ENCODE measurements at regions not wholly inside any gene's neighbourhood (a gene's known extent, or its start where the extent isn't known, plus 50 kb on each side); places are given as distances from the start of the nearest gene placed in this dataset.

DNA sequence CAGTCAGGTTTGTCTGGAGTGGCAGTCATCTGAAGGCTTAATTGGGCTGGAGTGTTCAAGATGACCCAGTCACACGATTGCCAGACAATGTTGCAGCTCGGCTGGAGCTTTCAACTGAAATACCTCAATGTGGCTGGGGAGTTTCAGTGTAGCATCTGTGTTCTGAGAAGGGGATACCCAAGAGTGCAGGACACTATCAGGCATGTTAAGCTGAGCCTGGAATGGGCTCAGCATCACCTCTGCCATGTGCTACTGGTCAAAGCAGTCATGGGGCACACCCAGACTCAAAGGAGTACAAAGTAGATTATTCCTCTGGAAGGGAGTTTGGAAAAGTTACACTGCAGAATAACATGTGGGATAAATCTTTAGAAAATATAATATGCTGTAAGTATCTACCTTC, 363.9 kb downstream of the KIF16B start:
- no peaks in the 10 kb centered on the region for H3K9me3 ChIP-seq (ENCODE audit: control extremely low read depth in 1 of 5, control insufficient read depth in 4 of 5, insufficient read depth in 2 of 5, low read depth in 1 of 5, low read length in 4 of 5)
- ChIA-PET CTCF (no interaction called here), POLR2A (no interaction called here)
- H3K4me1 ChIP-seq (ENCODE audit: control extremely low read depth in 1 of 4, control insufficient read depth in 4 of 4, insufficient read depth in 4 of 4, low read length in 3 of 4), result no peaks in the 10 kb centered on the region
- no peak for DNase-seq
- no peaks in the 10 kb centered on the region for H3K36me3 ChIP-seq (ENCODE audit: control insufficient read depth in 4 of 4, insufficient read depth in 4 of 4, low read length in 3 of 4)
- H3K27ac ChIP-seq (ENCODE audit: insufficient read depth in 1 of 2, low read depth in 1 of 2, low read length in 2 of 2, poor library complexity in 1 of 2, severe bottlenecking in 2 of 2), result no peak overlapping the region
- no peak overlapping the region for H3K4me3 ChIP-seq (ENCODE audit: control insufficient read depth in 1 of 7, extremely low read depth in 1 of 7, insufficient read depth in 4 of 7, low read depth in 2 of 7, low read length in 6 of 7)
- peaks cover 0 to 3% (median 0%) of the 10 kb centered on the region in 5 experiments for H3K27me3 ChIP-seq (replicated peaks in 2 of 5; ENCODE audit: control insufficient read depth in 4 of 5, insufficient read depth in 5 of 5, low read length in 4 of 5)
- WGBS (ENCODE audit: insufficient coverage), result 95% methylated on average over 2 of the region's 2 CpGs

DNA sequence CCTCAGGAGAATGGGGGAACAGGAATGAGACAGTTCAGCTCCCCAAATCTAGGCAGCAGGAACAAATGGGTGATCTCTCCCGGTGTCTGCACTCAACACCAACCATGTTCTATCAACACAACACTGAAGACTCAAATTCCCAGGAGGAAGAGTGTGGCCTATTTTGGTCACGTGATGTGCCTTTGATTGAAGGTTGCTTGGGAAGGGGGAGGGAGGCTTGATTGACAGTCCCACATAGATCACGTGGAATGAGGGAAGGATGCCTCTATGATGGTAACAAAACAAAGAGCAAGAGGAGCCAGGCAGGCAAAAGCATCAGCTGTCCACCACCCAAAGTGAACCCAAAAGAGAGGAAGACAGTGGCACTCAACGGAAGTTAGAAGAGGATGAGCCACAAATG, 364.8 kb downstream of the KIF16B start:
- Histone ChIP-seq H3K4me3 (ENCODE audit: control insufficient read depth in 1 of 7, extremely low read depth in 1 of 7, insufficient read depth in 4 of 7, low read depth in 2 of 7, low read length in 6 of 7) (no peak overlapping the region), H3K36me3 (ENCODE audit: control insufficient read depth in 4 of 4, insufficient read depth in 4 of 4, low read length in 3 of 4) (no peaks in the 10 kb centered on the region), H3K4me1 (ENCODE audit: control extremely low read depth in 1 of 4, control insufficient read depth in 4 of 4, insufficient read depth in 4 of 4, low read length in 3 of 4) (no peaks in the 10 kb centered on the region), H3K27ac (ENCODE audit: insufficient read depth in 1 of 2, low read depth in 1 of 2, low read length in 2 of 2, poor library complexity in 1 of 2, severe bottlenecking in 2 of 2) (no peak overlapping the region), H3K27me3 (replicated peaks in 2 of 5; ENCODE audit: control insufficient read depth in 4 of 5, insufficient read depth in 5 of 5, low read length in 4 of 5) (peaks cover 0 to 3% (median 0%) of the 10 kb centered on the region in 5 experiments), H3K9me3 (ENCODE audit: control extremely low read depth in 1 of 5, control insufficient read depth in 4 of 5, insufficient read depth in 2 of 5, low read depth in 1 of 5, low read length in 4 of 5) (no peaks in the 10 kb centered on the region)
- POLR2A ChIA-PET, result no interaction called here
- WGBS (ENCODE audit: insufficient coverage), result 97% methylated on average over 3 of the region's 4 CpGs
- no peak for DNase-seq
- CTCF ChIA-PET, result interaction anchor here (0.5 kb wide), 1 partner anchor 1146 kb away, joined by 4 read pairs; no protein-coding TSS in a partner anchor

DNA sequence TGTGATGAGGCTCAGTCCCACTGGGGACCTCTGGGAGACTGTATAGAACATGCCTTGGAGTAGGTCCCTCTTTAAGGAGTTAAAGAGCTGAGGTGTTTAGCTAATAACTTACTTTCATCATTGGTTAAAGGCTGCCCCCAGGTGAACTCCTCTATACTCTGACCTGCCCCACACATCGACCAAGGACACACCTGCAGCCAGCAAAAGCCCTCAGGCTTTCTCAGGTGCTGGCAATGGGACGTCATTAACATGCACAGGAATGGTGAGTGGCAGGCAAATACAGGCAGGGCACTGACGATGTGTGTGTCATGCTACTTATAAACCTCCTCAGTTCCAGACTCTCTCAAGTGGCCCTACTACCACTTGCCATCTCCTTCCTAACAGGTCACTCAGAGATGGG, 366.4 kb downstream of the KIF16B start:
- DNase-seq, result no peak
- CTCF ChIA-PET, result interaction anchor here (0.7 kb wide), 1 partner anchor 12 kb away, joined by 3 read pairs; no protein-coding TSS in a partner anchor
- H3K27ac ChIP-seq (ENCODE audit: insufficient read depth in 1 of 2, low read depth in 1 of 2, low read length in 2 of 2, poor library complexity in 1 of 2, severe bottlenecking in 2 of 2), result no peak overlapping the region
- no peaks in the 10 kb centered on the region for H3K36me3 ChIP-seq (ENCODE audit: control insufficient read depth in 4 of 4, insufficient read depth in 4 of 4, low read length in 3 of 4)
- peaks cover 0 to 3% (median 0%) of the 10 kb centered on the region in 5 experiments for H3K27me3 ChIP-seq (replicated peaks in 2 of 5; ENCODE audit: control insufficient read depth in 4 of 5, insufficient read depth in 5 of 5, low read length in 4 of 5)
- POLR2A ChIA-PET, result interaction anchor here (0.6 kb wide), 1 partner anchor 18 kb away, joined by 4 read pairs; no protein-coding TSS in a partner anchor
- no peaks in the 10 kb centered on the region for H3K4me1 ChIP-seq (ENCODE audit: control extremely low read depth in 1 of 4, control insufficient read depth in 4 of 4, insufficient read depth in 4 of 4, low read length in 3 of 4)
- no peaks in the 10 kb centered on the region for H3K9me3 ChIP-seq (ENCODE audit: control extremely low read depth in 1 of 5, control insufficient read depth in 4 of 5, insufficient read depth in 2 of 5, low read depth in 1 of 5, low read length in 4 of 5)
- no peak overlapping the region for H3K4me3 ChIP-seq (ENCODE audit: control insufficient read depth in 1 of 7, extremely low read depth in 1 of 7, insufficient read depth in 4 of 7, low read depth in 2 of 7, low read length in 6 of 7)
- 87% methylated on average over 3 of the region's 3 CpGs for WGBS (ENCODE audit: insufficient coverage)

DNA sequence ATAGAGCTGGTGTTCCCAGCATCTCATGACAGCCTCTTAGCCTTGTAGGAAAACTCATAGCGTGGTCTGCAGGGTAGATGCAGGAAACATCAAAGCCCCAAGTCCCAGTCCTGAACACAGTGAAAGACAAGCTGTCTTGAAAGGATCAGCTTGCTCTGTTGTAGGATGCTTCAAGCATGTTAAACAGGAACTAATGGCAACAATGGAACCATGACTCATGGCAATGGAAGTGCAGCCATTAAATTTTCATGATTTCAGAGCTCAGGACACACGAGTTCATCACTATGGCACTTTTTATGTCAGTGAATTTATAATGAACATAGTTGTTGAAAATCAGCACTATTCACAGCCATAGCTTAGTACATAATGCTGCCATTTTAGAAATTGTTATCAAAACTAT, 367.7 kb downstream of the KIF16B start:
- POLR2A ChIA-PET, result no interaction called here
- Histone ChIP-seq H3K27me3 (replicated peaks in 2 of 5; ENCODE audit: control insufficient read depth in 4 of 5, insufficient read depth in 5 of 5, low read length in 4 of 5) (no peaks in the 10 kb centered on the region), H3K27ac (ENCODE audit: insufficient read depth in 1 of 2, low read depth in 1 of 2, low read length in 2 of 2, poor library complexity in 1 of 2, severe bottlenecking in 2 of 2) (no peak overlapping the region), H3K4me3 (ENCODE audit: control insufficient read depth in 1 of 7, extremely low read depth in 1 of 7, insufficient read depth in 4 of 7, low read depth in 2 of 7, low read length in 6 of 7) (no peak overlapping the region), H3K4me1 (ENCODE audit: control extremely low read depth in 1 of 4, control insufficient read depth in 4 of 4, insufficient read depth in 4 of 4, low read length in 3 of 4) (no peaks in the 10 kb centered on the region), H3K36me3 (ENCODE audit: control insufficient read depth in 4 of 4, insufficient read depth in 4 of 4, low read length in 3 of 4) (no peaks in the 10 kb centered on the region), H3K9me3 (ENCODE audit: control extremely low read depth in 1 of 5, control insufficient read depth in 4 of 5, insufficient read depth in 2 of 5, low read depth in 1 of 5, low read length in 4 of 5) (peaks cover 0 to 3% (median 0%) of the 10 kb centered on the region in 5 experiments)
- peak in 1 of 3 donors; percentile 3 for DNase-seq
- CTCF ChIA-PET, result no interaction called here
- WGBS (ENCODE audit: insufficient coverage), result 100% methylated on average over 1 of the region's 2 CpGs

DNA sequence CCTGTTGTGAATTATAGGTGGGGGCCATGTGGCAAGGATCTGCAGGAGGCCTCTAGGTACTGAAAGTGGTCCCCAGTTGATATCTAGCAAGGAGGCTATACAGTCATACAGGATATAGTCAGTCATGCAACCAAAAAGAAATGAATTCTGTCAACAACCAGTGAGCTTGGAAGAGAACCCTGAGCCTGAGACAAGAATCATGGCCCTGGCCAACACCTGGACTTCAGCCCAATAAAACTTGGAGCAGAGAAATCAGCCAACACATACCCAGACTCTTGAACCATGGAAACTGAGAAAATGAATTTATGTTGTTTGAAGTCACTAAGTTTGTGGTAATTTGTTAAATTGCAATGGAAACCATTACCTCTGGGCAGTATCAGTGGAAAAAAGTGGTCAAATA, 370.2 kb downstream of the KIF16B start:
- CTCF ChIA-PET, result interaction anchor here (1.1 kb wide), 1 partner anchor 24 kb away, joined by 3 read pairs; no protein-coding TSS in a partner anchor
- POLR2A ChIA-PET, result no interaction called here

DNA sequence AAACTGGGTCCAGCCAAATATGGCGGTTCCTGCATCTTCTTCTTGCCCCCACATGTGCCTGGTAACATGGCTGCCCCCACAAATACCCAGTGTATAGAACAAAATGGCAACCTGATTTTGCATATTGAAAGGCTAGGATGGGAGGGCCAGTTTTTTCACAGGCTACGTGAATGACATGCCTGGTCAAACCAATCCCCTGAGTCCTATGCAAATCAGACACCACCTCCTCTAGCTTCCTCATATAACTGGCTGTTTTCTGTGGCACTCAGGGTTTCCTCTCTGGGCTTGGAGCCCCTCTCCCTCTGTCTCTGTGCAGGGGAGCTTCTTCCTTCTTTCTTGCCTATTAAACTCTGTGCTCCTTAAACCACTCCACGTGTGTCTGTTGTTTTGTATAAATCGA, 372.1 kb downstream of the KIF16B start:
- no peak for DNase-seq
- Histone ChIP-seq H3K4me3 (ENCODE audit: control insufficient read depth in 1 of 7, extremely low read depth in 1 of 7, insufficient read depth in 4 of 7, low read depth in 2 of 7, low read length in 6 of 7) (no peak overlapping the region), H3K27me3 (replicated peaks in 2 of 5; ENCODE audit: control insufficient read depth in 4 of 5, insufficient read depth in 5 of 5, low read length in 4 of 5) (no peaks in the 10 kb centered on the region), H3K27ac (ENCODE audit: insufficient read depth in 1 of 2, low read depth in 1 of 2, low read length in 2 of 2, poor library complexity in 1 of 2, severe bottlenecking in 2 of 2) (no peak overlapping the region), H3K36me3 (ENCODE audit: control insufficient read depth in 4 of 4, insufficient read depth in 4 of 4, low read length in 3 of 4) (no peaks in the 10 kb centered on the region), H3K9me3 (ENCODE audit: control extremely low read depth in 1 of 5, control insufficient read depth in 4 of 5, insufficient read depth in 2 of 5, low read depth in 1 of 5, low read length in 4 of 5) (peaks cover 0 to 3% (median 0%) of the 10 kb centered on the region in 5 experiments), H3K4me1 (ENCODE audit: control extremely low read depth in 1 of 4, control insufficient read depth in 4 of 4, insufficient read depth in 4 of 4, low read length in 3 of 4) (no peaks in the 10 kb centered on the region)
- ChIA-PET CTCF (no interaction called here), POLR2A (no interaction called here)
- 95% methylated on average over 4 of the region's 4 CpGs for WGBS (ENCODE audit: insufficient coverage)

More for the DNA sequence above, 370.2 kb downstream of the KIF16B start:
- Histone ChIP-seq H3K27ac (ENCODE audit: insufficient read depth in 1 of 2, low read depth in 1 of 2, low read length in 2 of 2, poor library complexity in 1 of 2, severe bottlenecking in 2 of 2) (no peak overlapping the region), H3K4me1 (ENCODE audit: control extremely low read depth in 1 of 4, control insufficient read depth in 4 of 4, insufficient read depth in 4 of 4, low read length in 3 of 4) (no peaks in the 10 kb centered on the region), H3K9me3 (ENCODE audit: control extremely low read depth in 1 of 5, control insufficient read depth in 4 of 5, insufficient read depth in 2 of 5, low read depth in 1 of 5, low read length in 4 of 5) (peaks cover 0 to 3% (median 0%) of the 10 kb centered on the region in 5 experiments), H3K4me3 (ENCODE audit: control insufficient read depth in 1 of 7, extremely low read depth in 1 of 7, insufficient read depth in 4 of 7, low read depth in 2 of 7, low read length in 6 of 7) (no peak overlapping the region), H3K36me3 (ENCODE audit: control insufficient read depth in 4 of 4, insufficient read depth in 4 of 4, low read length in 3 of 4) (no peaks in the 10 kb centered on the region), H3K27me3 (replicated peaks in 2 of 5; ENCODE audit: control insufficient read depth in 4 of 5, insufficient read depth in 5 of 5, low read length in 4 of 5) (no peaks in the 10 kb centered on the region)
- no peak for DNase-seq

DNA sequence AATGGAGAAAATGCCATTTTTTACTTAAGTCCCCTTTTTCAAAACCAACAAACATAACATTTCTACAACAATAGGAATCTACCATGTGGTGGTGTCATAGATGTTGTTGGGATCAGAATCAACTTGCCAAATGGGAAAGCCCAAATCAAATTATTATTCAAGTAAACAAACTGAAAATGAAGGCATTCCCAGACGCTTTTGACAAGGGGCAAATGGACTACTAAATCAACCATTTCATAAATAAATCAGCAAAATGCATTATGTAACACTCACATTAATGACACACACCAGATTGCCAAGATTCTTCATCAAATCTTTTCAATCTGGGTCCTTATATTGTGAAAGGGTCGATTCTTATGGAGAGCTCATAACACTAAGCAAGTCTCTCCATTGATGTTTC, 375.6 kb downstream of the KIF16B start:
- Histone ChIP-seq H3K27ac (ENCODE audit: insufficient read depth in 1 of 2, low read depth in 1 of 2, low read length in 2 of 2, poor library complexity in 1 of 2, severe bottlenecking in 2 of 2) (no peak overlapping the region), H3K27me3 (replicated peaks in 2 of 5; ENCODE audit: control insufficient read depth in 4 of 5, insufficient read depth in 5 of 5, low read length in 4 of 5) (no peaks in the 10 kb centered on the region), H3K4me3 (ENCODE audit: control insufficient read depth in 1 of 7, extremely low read depth in 1 of 7, insufficient read depth in 4 of 7, low read depth in 2 of 7, low read length in 6 of 7) (no peak overlapping the region), H3K9me3 (ENCODE audit: control extremely low read depth in 1 of 5, control insufficient read depth in 4 of 5, insufficient read depth in 2 of 5, low read depth in 1 of 5, low read length in 4 of 5) (peaks cover 0 to 3% (median 0%) of the 10 kb centered on the region in 5 experiments), H3K4me1 (ENCODE audit: control extremely low read depth in 1 of 4, control insufficient read depth in 4 of 4, insufficient read depth in 4 of 4, low read length in 3 of 4) (no peaks in the 10 kb centered on the region), H3K36me3 (ENCODE audit: control insufficient read depth in 4 of 4, insufficient read depth in 4 of 4, low read length in 3 of 4) (no peaks in the 10 kb centered on the region)
- ChIA-PET POLR2A (no interaction called here), CTCF (no interaction called here)
- WGBS (ENCODE audit: insufficient coverage), result 94% methylated on average over 2 of the region's 2 CpGs
- no peak for DNase-seq
